PC-3 (cell line): ENCODE measurements at regions not wholly inside any gene's neighbourhood (a gene's known extent, or its start where the extent isn't known, plus 50 kb on each side); places are given as distances from the start of the nearest gene placed in this dataset.

ENCODE experiments used
- EZH2 ChIP-seq: fragments of 300-600 bp; sonication (generic); IDR thresholded peaks from one replicate; pipeline ENCODE4 v1.6.1; 2017; ENCODE audit warnings: antibody characterized with exemption, mild to moderate bottlenecking, low read length; ENCODE audit not compliant: unreplicated experiment
- TF ChIP-seq, protein P1 (sequence below): fragments of 300-600 bp; sonication (generic); conservative IDR thresholded peaks from 2 replicates; pipeline ENCODE4 v1.5.1; 2017; ENCODE audit warnings: antibody characterized with exemption, low read depth, mild to moderate bottlenecking, low read length

DNA sequence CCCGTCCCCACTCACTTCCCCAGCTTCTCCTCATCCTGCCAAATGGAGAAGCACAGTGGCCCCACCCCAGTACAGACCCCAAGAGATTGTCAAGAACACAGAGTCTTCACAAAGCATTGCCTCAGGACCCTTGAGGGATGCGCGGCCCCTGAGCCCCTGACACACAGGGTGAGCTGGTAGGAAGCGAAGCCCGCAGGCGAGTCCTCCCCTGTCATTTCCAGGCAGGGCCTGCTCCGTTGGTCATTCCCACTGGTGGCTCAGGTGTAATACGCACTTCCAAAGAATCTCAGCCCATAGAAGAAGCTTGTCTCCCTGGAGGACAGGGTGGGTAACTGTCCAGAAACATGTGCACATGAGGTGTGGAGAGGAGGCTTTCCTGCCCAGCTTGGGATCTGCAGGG lies 404.2 kb downstream of the THBS2 start:
- TF ChIP-seq EZH2: no peak
- TF ChIP-seq, protein P1, sequence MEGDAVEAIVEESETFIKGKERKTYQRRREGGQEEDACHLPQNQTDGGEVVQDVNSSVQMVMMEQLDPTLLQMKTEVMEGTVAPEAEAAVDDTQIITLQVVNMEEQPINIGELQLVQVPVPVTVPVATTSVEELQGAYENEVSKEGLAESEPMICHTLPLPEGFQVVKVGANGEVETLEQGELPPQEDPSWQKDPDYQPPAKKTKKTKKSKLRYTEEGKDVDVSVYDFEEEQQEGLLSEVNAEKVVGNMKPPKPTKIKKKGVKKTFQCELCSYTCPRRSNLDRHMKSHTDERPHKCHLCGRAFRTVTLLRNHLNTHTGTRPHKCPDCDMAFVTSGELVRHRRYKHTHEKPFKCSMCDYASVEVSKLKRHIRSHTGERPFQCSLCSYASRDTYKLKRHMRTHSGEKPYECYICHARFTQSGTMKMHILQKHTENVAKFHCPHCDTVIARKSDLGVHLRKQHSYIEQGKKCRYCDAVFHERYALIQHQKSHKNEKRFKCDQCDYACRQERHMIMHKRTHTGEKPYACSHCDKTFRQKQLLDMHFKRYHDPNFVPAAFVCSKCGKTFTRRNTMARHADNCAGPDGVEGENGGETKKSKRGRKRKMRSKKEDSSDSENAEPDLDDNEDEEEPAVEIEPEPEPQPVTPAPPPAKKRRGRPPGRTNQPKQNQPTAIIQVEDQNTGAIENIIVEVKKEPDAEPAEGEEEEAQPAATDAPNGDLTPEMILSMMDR: no peak
